Endothelial cell of umbilical vein (primary cell): ENCODE measurements at regions not wholly inside any gene's neighbourhood (a gene's known extent, or its start where the extent isn't known, plus 50 kb on each side); places are given as distances from the start of the nearest gene placed in this dataset.

Source experiments
- BruUV-seq: library from RNA; stranded (reverse); fragments of 400-500 nt; replicated peaks from 2 replicates; lab custom pipeline; 2021; lab: Mats Ljungman, UMichigan
- CTCF ChIA-PET: fragments of 300-600, 350-600 bp; sonication (Branson Sonifier 250); formaldehyde crosslinking; loops from one replicate; lab custom pipeline; 2021; ENCODE audit warnings: antibody characterized with exemption, inconsistent platforms; lab: Charles Lee
- POLR2A ChIA-PET: fragments of 300-600, 350-600 bp; sonication (Branson Sonifier 250); formaldehyde crosslinking; loops from one replicate; lab custom pipeline; 2021; ENCODE audit warnings: antibody characterized with exemption, inconsistent platforms; lab: Charles Lee
- DNase-seq: peaks from one replicate; pipeline ENCODE4 v3.0.0-alpha.2; 2011; ENCODE audit warnings: low read depth, low spot score
- FAIRE-seq: peaks from 2 replicates; lab custom pipeline; 2011; peaks lifted over from hg19 to GRCh38; lab: Jason Lieb, UNC
- H2AFZ ChIP-seq: 2 replicates; pipeline ENCODE4 v1.6.0; 2012; ENCODE audit warnings: low read depth, low read length, control low read depth, inconsistent platforms
- H3K27ac ChIP-seq: 2 replicates; pipeline ENCODE4 v1.5.1; 2011; ENCODE audit warnings: low read depth, mild to moderate bottlenecking, control low read depth, low read length, moderate library complexity; ENCODE audit not compliant: insufficient read depth
- H3K27me3 ChIP-seq, 2 experiments: 2 replicates each; pipeline versions ENCODE4 v1.6.0 to v1.6.1; 2011; ENCODE audit warnings: low read length in 2 of 2, mixed read lengths in 1 of 2; ENCODE audit not compliant: control insufficient read depth in 2 of 2, insufficient read depth in 2 of 2
- H3K36me3 ChIP-seq, 2 experiments: 2 replicates in 1 of 2; 3 replicates in 1 of 2; pipeline ENCODE4 v1.5.1; 2011; ENCODE audit warnings: low read length in 2 of 2, mild to moderate bottlenecking in 1 of 2, moderate library complexity in 1 of 2; ENCODE audit not compliant: control insufficient read depth in 2 of 2, insufficient read depth in 2 of 2; ENCODE audit errors: extremely low read depth in 1 of 2
- H3K4me1 ChIP-seq: 3 replicates; pipeline ENCODE4 v1.5.1; 2011; ENCODE audit warnings: mild to moderate bottlenecking, low read length; ENCODE audit not compliant: control insufficient read depth, insufficient read depth; ENCODE audit errors: extremely low read depth
- H3K4me2 ChIP-seq: 2 replicates; pipeline ENCODE4 v1.6.1; 2011; ENCODE audit warnings: low read length, control low read depth, mixed read lengths; ENCODE audit not compliant: insufficient read depth
- H3K4me3 ChIP-seq, 3 experiments: fragments of 200-600 bp in 1 of 3; sonication (generic), shearing (Covaris generic) in 1 of 3; replicated peaks in 1 of 3; 2 replicates each; pipeline ENCODE4 v1.5.1; 2011 to 2016; ENCODE audit warnings: control low read depth in 3 of 3, low read length in 3 of 3, mild to moderate bottlenecking in 2 of 3, inconsistent platforms in 1 of 3, low read depth in 1 of 3, moderate library complexity in 1 of 3; ENCODE audit not compliant: insufficient read depth in 1 of 3
- H3K79me2 ChIP-seq: 2 replicates; pipeline ENCODE4 v1.6.0; 2012; ENCODE audit warnings: low read length, inconsistent platforms; ENCODE audit not compliant: control insufficient read depth, insufficient read depth
- H3K9ac ChIP-seq: replicated peaks from 2 replicates; pipeline ENCODE3; 2011; ENCODE audit warnings: low read length, control low read depth; ENCODE audit not compliant: insufficient read depth; ENCODE audit errors: extremely low read depth
- H3K9me1 ChIP-seq: replicated peaks from 3 replicates; pipeline ENCODE4 v1.6.0; 2011; ENCODE audit warnings: mild to moderate bottlenecking, low read length; ENCODE audit not compliant: control insufficient read depth, insufficient read depth; ENCODE audit errors: extremely low read depth
- H3K9me3 ChIP-seq: replicated peaks from 2 replicates; pipeline ENCODE4 v1.5.1; 2012; ENCODE audit warnings: low read length, inconsistent platforms; ENCODE audit not compliant: control insufficient read depth, insufficient read depth
- H4K20me1 ChIP-seq: replicated peaks from 2 replicates; pipeline ENCODE3; 2011; ENCODE audit warnings: mild to moderate bottlenecking, low read length; ENCODE audit not compliant: control insufficient read depth, insufficient read depth; ENCODE audit errors: extremely low read depth
- CTCF ChIP-seq, 2 donors: IDR thresholded peaks; 1 replicate in 1 of 2; 2 replicates in 1 of 2; pipeline ENCODE4 v1.5.1; 2011; ENCODE audit warnings: low read length in 2 of 2, mild to moderate bottlenecking in 2 of 2, moderate library complexity in 2 of 2, control low read depth in 1 of 2, inconsistent platforms in 1 of 2, low read depth in 1 of 2; ENCODE audit not compliant: insufficient read depth in 1 of 2; ENCODE audit errors: extremely low read depth in 1 of 2
- EZH2 ChIP-seq: IDR thresholded peaks from 2 replicates; pipeline ENCODE4 v1.6.1; 2012; ENCODE audit warnings: borderline replicate concordance, low read depth, mild to moderate bottlenecking, moderate library complexity, low read length, inconsistent platforms; ENCODE audit not compliant: severe bottlenecking
- FOS ChIP-seq: IDR thresholded peaks from 2 replicates; pipeline ENCODE4 v1.6.1; 2011; ENCODE audit warnings: mild to moderate bottlenecking, low read length, moderate library complexity, borderline replicate concordance; ENCODE audit not compliant: insufficient read depth
- GATA2 ChIP-seq: IDR thresholded peaks from 2 replicates; pipeline ENCODE4 v1.7.0; 2011; ENCODE audit warnings: low read depth, mild to moderate bottlenecking, moderate library complexity, mixed read lengths, low read length; ENCODE audit not compliant: insufficient read length, insufficient read depth
- JUN ChIP-seq: IDR thresholded peaks from 2 replicates; pipeline ENCODE4 v1.6.1; 2011; ENCODE audit warnings: borderline replicate concordance, low read depth; ENCODE audit not compliant: insufficient read length, insufficient read depth
- MAX ChIP-seq: IDR thresholded peaks from 2 replicates; pipeline ENCODE4 v1.6.1; 2011; ENCODE audit not compliant: insufficient read depth, insufficient read length
- MYC ChIP-seq: IDR thresholded peaks from one replicate; pipeline ENCODE4 v1.6.1; 2011; ENCODE audit warnings: mild to moderate bottlenecking, low read depth, low read length
- POLR2A ChIP-seq: IDR thresholded peaks from 2 replicates; pipeline ENCODE4 v1.6.1; 2012; ENCODE audit warnings: low read depth, mild to moderate bottlenecking, control low read depth, low read length
- POLR2AphosphoS5 ChIP-seq: IDR thresholded peaks from 2 replicates; pipeline ENCODE4 v1.6.1; 2012; ENCODE audit warnings: low read depth, mild to moderate bottlenecking, control low read depth, low read length, moderate library complexity; ENCODE audit not compliant: insufficient read depth
- dilution Hi-C: fragments of 300-500 bp; cut with MboI; formaldehyde crosslinking; loops from one replicate; pipeline ENCODE4 v1.15.0; 2019; ENCODE audit warnings: low sequenced_read_pairs; ENCODE audit not compliant: extremely low pct_ligation_motif_present
- intact Hi-C: fragments of 100-400 bp; cut with micrococcal nuclease; formaldehyde crosslinking; loops from one replicate; pipeline ENCODE4 v1.10.0; 2022

- no peak overlapping the region for H3K9ac ChIP-seq
- no peak for TF ChIP-seq EZH2
- no peak for TF ChIP-seq MYC
- no peak for TF ChIP-seq POLR2A
- no peak for TF ChIP-seq GATA2
- TF ChIP-seq POLR2AphosphoS5, result no peak
- TF ChIP-seq FOS, result no peak
- no peak for TF ChIP-seq CTCF (IDR thresholded peaks at IDR 0.05; ENCODE audit: extremely low read depth in 1 of 2, insufficient read depth in 1 of 2, low read depth in 1 of 2, low read length in 2 of 2)
- TF ChIP-seq MAX, result no peak
- TF ChIP-seq JUN, result no peak
- dilution Hi-C loops (no loop called here), intact Hi-C loops (no loop called here)
- BruUV-seq, result no TSS peak
- DNase-seq, result no peak
- no peaks in the 10 kb centered on the region for H3K9me3 ChIP-seq
- H3K4me3 ChIP-seq, result no peak overlapping the region
- no peak overlapping the region for H3K27ac ChIP-seq
- H3K9me1 ChIP-seq, result no peaks in the 10 kb centered on the region
- no peaks in the 10 kb centered on the region for H4K20me1 ChIP-seq
- FAIRE-seq, result no peak
- no peaks in the 10 kb centered on the region for H3K4me1 ChIP-seq
- H3K79me2 ChIP-seq, result no peaks in the 10 kb centered on the region
- no peak overlapping the region for H2AFZ ChIP-seq
- H3K27me3 ChIP-seq, result no peaks in the 10 kb centered on the region
- ChIA-PET POLR2A (no interaction called here), CTCF (no interaction called here)
- H3K4me2 ChIP-seq, result no peak overlapping the region
- H3K36me3 ChIP-seq, result no peaks in the 10 kb centered on the region
Measured at GRCh38 chr1:222278501-222278900, 269.4 kb downstream of the HHIPL2 start.
